Suprapubic skin (tissue), 3 donors: ENCODE measurements at regions not wholly inside any gene's neighbourhood (a gene's known extent, or its start where the extent isn't known, plus 50 kb on each side); places are given as distances from the start of the nearest gene placed in this dataset.

Experiments used
- CTCF ChIP-seq, 2 donors: fragments of 200-600 bp in 1 of 2; fragments of 450-650 bp in 1 of 2; sonication (generic) in 1 of 2; IDR thresholded peaks; one replicate each; pipeline ENCODE4 v1.5.1; 2016 to 2019; ENCODE audit warnings: antibody characterized with exemption in 2 of 2, mild to moderate bottlenecking in 1 of 2, moderate library complexity in 1 of 2
- POLR2AphosphoS5 ChIP-seq, 3 donors: sonication (generic); formaldehyde crosslinking; IDR thresholded peaks; one replicate each; pipeline ENCODE4 v1.6.1; 2017; ENCODE audit warnings: antibody characterized with exemption in 3 of 3

DNA sequence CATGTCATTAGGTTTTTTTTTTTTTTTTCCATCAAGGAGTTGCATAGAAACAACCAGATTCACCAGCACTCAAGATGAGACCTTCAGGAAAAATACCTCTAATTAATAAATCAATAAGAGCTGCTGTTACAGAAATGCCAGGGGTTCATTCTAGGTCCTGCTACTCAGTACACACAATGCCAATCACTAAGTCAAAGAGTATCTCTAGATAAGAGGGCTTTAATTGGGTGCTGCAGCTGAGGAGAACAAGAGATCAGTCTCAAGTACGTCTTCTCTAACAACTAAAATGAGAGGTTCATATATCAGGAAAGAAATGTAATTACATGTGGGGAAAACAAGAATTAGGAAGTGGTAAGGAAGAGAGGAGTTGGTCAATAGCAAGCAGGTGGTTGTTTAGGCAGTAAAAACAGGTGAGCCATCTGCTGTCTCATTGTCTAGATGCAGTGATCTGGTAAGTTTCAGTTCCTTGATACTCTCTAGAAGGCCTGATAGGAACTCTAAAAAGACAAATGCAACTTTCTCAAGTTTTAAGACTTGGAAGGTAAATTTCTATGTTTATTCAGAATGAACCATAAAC lies 272.9 kb upstream of the ZWINT start:
- TF ChIP-seq CTCF (IDR thresholded peaks at IDR 0.05) (no peak), POLR2AphosphoS5 (IDR thresholded peaks at IDR 0.05) (no peak)
